NCI-H82 treated with DMSO at 0.1 percent for 48 hours (cell line): ENCODE measurements at regions not wholly inside any gene's neighbourhood (a gene's known extent, or its start where the extent isn't known, plus 50 kb on each side); places are given as distances from the start of the nearest gene placed in this dataset.
"Not testable (repeated sequence)": the region's sequence is repeated elsewhere in the genome, so short reads cannot be mapped to it uniquely, and the experiment has no call there.

ENCODE experiments used
- DNase-seq: peaks from one replicate; lab custom pipeline; 2025; ENCODE audit not compliant: unreplicated experiment; lab: John Stamatoyannopoulos, UW

DNA sequence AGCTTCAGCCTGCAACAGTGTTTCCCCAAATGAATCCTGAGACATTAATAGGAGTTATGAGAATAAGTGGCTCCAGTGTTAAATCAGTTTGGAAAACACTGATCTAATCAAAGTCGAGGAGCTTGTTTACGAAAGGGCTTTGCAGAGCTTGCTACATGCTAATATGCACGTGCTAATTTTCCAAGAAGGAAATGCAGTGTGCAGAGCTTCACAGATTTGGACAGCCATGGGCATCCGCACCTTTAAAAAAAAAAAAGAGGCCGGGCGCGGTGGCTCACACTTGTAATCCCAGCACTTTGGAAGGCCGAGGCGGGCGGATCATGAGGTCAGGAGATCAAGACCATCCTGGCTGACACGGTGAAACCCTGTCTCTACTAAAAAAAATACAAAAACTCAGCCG lies 79.7 kb upstream of the LMO2 start:
- DNase-seq = not testable (repeated sequence)

- peak; percentile 63 for DNase-seq
These were observed 79.1 kb upstream of the LMO2 start for GRCh38 chr11:33970984-33971466.

DNA sequence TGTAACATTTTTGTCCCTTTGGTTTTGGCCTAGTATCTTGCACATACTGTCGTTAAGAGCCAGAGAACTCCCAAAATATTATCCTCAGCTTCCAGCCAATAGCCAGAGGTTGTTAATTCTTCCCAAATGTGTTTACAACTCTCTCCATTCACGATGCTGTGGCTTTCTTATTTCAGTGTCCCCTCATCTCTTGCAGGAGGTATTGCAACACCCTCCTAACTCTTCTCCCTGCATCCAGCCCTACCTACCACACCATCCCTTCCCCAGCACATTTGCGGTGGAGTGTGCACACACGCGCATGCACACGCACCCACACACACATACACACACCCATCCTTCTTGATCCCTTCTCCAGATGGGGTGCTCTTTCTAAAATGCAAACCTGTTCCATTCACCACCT lies 75.6 kb upstream of the LMO2 start:
- DNase-seq = no peak

- DNase-seq = no peak
These were observed 73.2 kb upstream of the LMO2 start for GRCh38 chr11:33965032-33965431.

GRCh38 chr11:33959855-33960400 lies 68.1 kb upstream of the LMO2 start:
- no peak for DNase-seq

DNA sequence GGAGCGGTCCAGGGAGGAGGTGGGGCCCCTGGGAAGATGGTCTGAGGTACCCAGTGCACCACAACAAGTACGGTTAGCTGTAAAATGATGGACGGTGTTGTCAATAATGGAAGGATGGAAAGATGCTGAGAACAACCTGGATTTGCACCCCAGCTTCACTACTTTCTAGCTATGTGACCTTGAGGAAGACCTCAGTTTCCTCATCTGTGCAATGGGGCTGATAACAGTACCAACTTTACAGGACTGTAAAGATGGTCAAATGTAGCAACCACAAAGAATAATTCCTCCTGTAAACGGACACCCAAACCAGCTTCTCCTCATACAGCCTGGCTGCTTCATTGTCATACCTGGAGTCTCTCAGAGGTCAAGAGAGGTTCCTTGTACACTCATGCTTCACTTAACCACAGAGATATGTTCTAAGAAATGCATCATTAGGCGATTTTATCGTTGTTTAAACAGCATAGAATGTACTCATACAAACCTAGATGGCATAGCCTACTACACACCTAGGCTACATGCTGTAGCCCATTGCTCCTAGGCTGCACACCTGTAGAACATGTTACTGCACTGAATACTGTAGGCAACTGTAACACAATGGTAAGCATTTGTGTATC lies 65.5 kb upstream of the LMO2 start:
- no peak for DNase-seq

DNA sequence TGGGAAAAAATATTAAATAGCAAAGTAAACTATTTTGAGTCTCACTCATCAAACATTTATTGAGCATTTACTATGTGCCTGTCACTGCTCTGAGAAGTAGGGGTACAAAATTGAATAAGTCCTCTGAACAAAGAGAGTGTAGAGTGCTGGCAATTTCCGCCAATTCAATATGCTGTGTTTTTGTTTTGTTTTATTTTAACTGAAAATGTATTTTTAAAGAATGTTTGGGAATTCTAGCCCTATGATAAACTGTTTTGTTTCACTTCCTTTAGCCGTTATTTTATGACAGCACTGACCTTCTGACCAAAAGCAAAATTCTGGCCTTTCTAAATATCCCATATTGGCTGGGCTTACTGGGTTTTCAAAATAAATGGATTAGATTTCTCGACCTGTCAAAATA lies 64.7 kb upstream of the LMO2 start:
- DNase-seq = no peak

DNA sequence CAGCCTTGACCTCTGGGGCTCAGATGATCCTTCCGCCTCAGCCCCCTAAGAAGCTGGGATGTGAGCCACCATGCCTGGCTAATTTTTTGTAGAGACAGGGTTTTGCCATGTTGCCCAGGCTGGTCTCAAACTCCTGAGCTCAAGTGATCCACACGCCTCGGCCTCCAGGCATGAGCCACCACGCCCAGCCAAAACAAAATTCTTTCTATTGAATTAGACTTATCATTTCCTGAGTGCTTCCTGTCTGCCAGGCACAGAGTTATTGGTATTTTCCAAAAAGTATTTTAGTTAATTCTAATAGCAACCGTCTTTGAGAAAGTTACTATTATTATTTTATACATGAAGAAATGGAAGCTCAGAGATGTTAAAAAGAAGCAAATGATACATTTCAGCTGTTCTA lies 61.4 kb upstream of the LMO2 start:
- DNase-seq = no peak

- no peak for DNase-seq
These were observed 60.9 kb upstream of the LMO2 start for GRCh38 chr11:33952805-33953204.

DNA sequence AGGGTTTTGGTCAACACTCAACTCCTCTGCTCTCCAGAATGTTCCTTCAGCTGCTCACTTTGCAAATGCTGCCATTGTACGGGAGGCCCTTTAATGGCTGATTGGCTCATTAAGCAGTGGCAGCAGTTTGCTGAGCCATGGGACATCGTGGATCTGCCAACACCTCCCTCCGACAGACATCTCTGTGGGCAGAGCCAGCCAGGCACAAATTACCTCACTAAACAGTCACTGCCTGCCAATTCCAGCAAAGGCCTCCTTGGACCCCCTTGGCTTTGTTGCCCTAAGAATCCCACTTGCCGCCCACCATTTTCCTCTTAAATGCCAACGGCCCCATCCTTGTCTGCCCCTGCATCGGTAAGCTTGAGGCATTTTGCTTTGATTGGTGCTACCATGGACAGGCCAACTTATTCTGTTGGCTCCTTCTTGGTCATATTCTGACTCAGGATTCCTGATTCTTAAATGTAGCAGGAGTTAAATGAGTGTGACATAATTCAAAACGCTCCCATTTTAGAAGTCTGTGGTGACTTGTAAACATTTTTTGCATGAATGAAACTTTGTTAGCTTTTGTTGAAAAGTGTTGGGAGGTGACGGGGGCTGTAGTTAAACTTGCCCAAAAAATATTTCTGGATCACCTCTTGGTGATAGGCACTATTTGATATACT lies 57.5 kb upstream of the LMO2 start:
- no peak for DNase-seq

DNA sequence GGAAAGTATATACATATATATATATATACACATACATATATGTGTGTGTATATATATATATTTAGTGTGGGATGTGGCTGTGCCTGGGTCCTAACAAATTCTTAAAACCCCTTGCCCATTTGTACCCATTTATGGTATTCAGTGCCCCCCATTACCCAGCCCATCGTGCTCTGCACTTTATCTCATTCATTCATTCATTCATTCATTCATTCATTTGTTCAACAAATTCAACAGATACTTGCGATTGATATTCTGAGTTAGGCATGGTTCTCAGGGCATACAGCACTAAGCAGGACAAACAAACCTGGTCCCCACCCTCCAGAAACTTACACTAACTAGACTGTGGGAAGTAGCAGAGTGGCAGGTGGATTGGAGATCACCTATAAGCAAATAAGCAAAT lies 56.6 kb upstream of the LMO2 start:
- no peak for DNase-seq

DNA sequence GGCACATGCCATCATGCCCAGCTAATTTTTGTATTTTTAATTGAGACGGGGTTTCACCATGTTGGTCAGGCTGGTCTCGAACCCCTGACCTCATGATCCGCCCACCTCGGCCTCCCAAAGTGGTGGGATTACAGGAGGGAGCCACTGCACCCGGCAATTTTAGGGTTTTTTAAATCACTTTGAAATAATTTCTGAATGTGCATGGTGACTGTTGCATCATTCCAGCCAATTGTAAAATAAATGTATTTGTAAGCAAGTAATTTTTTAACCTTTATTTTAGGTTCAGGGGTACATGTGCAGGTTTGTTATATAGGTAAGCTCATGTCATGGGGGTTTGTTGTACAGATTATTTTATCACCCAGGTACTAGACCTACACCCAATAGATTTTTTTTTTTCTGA lies 56.0 kb upstream of the LMO2 start:
- DNase-seq = not testable (repeated sequence)

GRCh38 chr11:33946930-33947329 lies 55.1 kb upstream of the LMO2 start:
- DNase-seq = no peak

DNA sequence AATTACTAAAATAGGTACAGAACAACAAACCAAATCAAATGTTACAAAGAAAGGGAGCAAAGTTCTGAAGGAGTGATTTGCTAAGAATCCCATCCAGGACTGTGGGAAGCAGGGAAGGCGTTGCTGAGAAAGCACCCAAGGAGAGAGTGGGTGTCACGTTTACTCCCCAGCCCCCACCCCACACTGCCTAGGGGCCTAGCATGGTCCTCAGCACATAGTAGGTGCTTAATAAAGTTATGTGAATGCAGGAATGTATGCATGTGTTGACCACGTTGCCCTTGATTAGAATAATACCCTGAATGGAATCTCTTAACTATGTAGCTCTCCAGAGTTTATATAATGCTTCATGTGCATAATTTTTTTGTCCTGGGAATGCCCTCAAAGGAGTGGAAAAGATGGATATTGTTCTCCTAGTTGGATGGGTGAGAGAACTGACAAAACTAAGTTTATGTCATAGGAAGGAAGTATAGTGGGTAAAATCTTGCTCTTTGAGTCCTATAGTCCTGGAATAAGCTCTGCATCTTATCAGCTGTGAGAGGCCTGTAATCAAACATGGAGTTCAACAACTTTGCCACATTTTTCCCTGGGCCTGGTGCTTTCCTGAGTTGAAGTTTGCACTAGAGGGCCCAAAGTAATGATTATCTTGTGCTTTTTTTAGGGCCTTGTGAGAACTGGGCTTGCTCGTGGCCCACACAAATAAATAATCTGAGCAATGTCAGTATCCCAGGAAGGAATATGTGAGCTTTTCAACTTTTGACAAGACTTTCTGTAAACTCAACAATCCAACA lies 53.8 kb upstream of the LMO2 start:
- no peak for DNase-seq

DNA sequence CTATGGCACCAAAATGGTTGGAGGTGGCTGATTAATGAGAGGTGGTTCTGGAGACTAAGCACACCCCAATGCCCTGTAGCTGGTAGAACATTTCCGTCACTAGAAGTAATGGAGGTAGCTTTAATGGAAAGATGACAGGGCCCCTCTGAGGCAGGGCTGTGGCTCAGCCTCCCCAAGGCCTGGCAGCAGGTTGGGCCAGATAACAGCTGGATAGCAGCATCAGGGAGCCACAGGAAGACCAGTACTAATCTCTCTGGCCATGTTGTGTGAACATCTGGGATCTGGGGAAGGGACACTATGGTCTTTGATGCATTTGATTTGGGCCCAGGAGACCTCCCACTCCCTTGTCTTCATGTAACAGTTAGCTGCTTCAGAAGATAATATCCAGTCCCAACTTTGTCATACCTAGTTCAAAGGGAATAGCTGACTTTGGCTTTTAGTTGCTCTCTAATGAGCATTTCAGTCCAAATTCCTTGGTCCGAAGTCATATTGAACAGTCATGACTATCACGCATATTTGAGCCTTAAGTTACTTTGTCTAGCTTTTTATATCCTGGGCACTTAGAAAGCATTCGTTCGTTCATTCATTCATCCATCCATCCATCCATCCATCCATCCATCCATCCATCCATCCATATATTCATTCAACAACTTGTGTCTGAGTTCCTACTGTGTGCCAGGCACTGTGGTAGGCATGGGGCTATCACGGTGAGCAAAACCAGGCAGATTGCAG lies 53.0 kb upstream of the LMO2 start:
- DNase-seq = no peak

DNA sequence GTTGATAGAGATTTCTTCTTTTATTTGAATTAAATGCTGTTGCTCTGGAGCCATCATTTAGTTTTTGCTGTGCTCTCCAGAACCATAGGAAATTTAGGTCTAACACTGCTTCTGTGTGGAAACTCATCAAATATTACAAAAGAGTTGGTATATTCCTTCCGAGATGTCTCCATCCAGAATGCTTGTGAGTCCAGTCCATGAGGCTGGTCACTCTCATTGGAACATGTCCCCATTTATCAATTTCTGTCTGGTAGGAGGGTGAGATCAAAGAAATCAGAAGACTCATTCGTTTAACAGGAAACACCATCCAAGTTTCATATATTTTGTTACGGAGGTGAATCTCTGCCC lies 52.4 kb upstream of the LMO2 start:
- no peak for DNase-seq

DNA sequence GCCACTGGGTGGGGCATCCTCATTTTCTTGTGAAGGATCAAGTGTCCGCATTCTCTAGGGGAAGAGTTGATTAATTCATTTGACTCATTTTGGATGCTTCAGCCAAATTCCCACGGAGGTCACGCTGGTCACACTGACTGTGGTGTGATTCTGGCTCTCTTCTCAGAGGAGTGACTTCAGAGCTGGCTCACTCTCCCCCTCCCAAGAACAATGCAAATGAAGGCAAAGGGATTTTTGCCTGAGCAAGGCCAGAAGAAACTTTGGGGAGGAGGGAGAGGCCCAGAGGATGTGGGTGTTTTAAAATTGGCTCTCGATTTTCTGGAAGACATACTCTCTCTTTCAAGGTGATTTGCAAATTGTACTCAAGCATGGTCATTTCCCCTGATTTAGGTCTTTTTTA lies 51.1 kb upstream of the LMO2 start:
- no peak for DNase-seq

DNA sequence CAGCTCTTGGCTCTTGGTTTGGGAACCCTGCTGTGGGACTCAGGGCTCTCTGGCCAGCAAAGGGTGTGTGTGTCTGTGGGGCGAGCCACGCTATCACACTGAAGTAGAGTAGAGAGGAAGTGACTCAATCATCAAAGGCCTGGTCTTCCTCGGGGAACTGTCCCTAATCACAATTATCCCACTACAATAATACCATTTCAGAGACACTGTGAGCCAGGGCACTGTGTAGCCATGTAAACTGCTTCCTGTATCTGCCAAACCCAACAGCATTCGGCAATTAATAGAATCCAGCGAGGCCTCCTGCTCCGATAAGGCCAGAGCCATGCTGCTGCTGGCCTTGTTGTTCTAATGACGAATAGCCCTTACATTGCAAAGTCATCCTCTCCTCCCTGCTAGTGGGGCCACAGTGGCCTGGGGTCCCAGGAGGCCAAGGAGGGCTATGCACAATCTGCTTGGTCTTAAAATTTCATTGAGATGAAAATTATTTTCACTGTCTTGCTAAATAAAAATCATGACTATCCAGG lies 49.8 kb upstream of the LMO2 start:
- no peak for DNase-seq
